ENCODE measurements at regions not wholly inside any gene's neighbourhood (a gene's known extent, or its start where the extent isn't known, plus 50 kb on each side); places are given as distances from the start of the nearest gene placed in this dataset.

DNA sequence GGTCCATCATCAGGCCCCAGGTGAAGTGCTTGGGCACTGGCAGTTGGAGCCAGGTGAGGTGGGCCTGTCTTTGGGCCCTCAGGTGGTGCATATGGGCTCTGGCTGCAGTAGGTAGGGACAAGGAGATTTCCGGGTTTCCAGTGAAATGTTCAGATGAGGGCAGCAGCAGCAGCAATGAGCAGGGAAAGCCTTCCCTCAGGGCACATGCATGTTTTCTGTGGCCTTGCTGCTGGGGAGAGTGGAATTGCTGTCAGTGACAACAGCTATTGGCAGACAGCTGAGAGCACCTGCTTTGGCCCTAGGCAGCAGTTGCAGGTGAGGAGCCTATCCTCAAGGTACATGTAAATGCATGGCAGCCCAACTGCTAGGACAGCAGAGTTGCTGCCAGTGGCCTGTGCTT, 58.9 kb upstream of the QRFPR start:
- TF ChIP-seq, protein P1, sequence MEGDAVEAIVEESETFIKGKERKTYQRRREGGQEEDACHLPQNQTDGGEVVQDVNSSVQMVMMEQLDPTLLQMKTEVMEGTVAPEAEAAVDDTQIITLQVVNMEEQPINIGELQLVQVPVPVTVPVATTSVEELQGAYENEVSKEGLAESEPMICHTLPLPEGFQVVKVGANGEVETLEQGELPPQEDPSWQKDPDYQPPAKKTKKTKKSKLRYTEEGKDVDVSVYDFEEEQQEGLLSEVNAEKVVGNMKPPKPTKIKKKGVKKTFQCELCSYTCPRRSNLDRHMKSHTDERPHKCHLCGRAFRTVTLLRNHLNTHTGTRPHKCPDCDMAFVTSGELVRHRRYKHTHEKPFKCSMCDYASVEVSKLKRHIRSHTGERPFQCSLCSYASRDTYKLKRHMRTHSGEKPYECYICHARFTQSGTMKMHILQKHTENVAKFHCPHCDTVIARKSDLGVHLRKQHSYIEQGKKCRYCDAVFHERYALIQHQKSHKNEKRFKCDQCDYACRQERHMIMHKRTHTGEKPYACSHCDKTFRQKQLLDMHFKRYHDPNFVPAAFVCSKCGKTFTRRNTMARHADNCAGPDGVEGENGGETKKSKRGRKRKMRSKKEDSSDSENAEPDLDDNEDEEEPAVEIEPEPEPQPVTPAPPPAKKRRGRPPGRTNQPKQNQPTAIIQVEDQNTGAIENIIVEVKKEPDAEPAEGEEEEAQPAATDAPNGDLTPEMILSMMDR (conservative IDR thresholded peaks at IDR 0.05; ENCODE audit: low read length) = no peak
- TF ChIP-seq EZH2phosphoT487 (IDR thresholded peaks at IDR 0.05; ENCODE audit: borderline replicate concordance) = no peak

Measured in Loucy (cell line).